Coronary artery (tissue), 2 donors: ENCODE measurements at regions not wholly inside any gene's neighbourhood (a gene's known extent, or its start where the extent isn't known, plus 50 kb on each side); places are given as distances from the start of the nearest gene placed in this dataset.

Experiments used
- DNase-seq: peaks from one replicate; pipeline ENCODE4 v3.0.0-alpha.2; 2017; ENCODE audit warnings: low spot score
- H3K27ac ChIP-seq, 2 donors: fragments of 200-600 bp; sonication (generic); one replicate each; pipeline ENCODE4 v1.5.1; 2016 to 2019
- H3K4me3 ChIP-seq: fragments of 200-600 bp; sonication (generic); 2 replicates; pipeline ENCODE4 v1.5.1; 2016; ENCODE audit warnings: mild to moderate bottlenecking, moderate library complexity
- CTCF ChIP-seq: fragments of 200-600 bp; sonication (generic); IDR thresholded peaks from one replicate; pipeline ENCODE4 v1.5.1; 2019; ENCODE audit warnings: antibody characterized with exemption

DNA sequence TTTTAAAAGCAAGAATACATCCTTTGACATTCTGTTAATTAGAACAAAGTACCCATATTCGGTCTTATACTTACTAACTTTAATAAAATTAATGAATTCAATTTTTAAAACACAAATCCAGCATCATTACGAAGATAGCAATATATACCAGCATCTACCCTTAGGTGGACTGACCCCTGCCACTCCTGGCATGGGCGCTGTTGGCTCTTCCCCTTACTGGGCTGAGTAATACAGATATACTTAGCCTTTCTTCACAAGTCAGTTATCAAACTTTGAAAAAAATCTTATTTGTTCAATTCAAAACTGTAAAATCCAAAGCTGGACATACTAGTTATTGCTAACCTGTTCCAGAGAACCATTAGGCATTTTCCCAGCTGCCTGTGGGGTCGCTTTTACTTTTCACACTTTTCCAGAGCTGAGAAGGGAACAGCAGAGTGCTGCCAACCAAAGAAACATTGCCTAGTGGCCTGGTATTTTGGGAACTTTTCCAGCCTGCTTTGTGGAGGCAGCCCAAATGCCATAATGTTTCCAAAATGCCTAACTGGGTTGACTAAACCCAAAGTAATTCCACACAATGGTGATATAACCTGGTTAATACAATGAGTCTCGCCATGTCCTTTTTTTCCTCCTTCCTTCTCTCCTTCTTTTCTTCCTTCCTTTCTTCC lies 424.7 kb upstream of the ADGRL2 start:
- no peak overlapping the region for H3K4me3 ChIP-seq
- TF ChIP-seq CTCF, result no peak

GRCh38 chr1:81374481-81374880 lies 426.3 kb upstream of the ADGRL2 start:
- TF ChIP-seq CTCF, result no peak
- no peak overlapping the region for H3K27ac ChIP-seq
- DNase-seq, result no peak
- no peak overlapping the region for H3K4me3 ChIP-seq

More for the DNA sequence above, 424.7 kb upstream of the ADGRL2 start:
- no peak for DNase-seq
- no peak overlapping the region for H3K27ac ChIP-seq

DNA sequence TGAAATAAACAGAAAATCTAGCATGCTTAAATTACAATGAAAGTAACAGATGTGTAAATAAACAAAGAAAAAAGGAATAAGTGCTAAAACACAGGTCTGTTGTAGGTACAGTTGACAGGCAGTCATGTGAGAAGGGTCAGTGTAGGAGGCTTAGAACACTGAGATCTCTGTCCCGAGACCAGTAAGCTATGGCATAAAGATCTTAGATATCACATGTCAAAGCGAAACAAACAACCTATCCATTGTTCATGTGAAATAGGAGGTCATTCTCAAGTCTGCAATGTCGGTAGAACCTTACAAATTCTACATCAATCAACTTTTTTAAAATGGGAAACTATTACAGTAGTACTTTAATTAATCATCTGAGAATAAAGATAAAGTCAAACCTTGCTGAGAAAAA lies 428.9 kb upstream of the ADGRL2 start:
- H3K4me3 ChIP-seq, result no peak overlapping the region
- no peak for DNase-seq
- TF ChIP-seq CTCF, result no peak
- no peak overlapping the region for H3K27ac ChIP-seq

DNA sequence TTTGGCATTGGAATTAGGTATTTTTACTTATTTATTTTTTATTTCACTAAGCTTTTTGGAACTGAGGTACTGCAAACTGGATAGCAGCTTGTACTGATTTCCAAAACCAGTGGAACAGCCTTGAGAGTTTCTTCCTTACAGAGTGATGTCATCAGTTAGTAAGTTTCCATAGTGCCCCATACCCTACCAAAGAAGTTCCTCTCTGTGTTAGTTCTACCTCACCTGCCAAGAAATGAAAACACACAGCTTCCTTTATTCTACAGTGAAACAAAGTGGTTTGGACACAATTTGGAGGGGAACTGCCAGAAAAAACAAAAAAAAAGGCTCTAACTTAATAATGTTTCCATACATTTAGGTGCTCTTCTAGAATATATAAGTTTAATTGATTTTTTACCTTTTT lies 430.9 kb upstream of the ADGRL2 start:
- H3K27ac ChIP-seq, result no peak overlapping the region
- no peak for TF ChIP-seq CTCF
- DNase-seq, result no peak
- H3K4me3 ChIP-seq, result no peak overlapping the region

DNA sequence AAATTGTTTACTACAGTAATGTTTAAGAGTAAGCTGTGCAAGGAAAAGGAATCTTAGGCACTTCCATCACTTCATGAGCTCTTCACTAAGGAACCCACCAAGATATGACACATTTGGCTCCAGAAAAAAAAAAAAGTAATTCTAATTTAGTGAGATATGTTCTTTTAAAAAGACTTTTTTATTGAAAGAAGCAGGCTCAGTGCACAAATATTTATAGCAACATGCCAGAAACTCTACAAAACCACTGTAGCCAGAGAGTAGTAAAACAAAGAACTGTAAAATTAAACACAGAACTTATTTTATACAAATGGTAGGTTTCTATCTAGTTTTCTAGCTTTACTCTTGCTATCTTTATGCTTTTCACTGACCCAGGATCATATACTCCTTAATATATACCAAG lies 434.6 kb upstream of the ADGRL2 start:
- Histone ChIP-seq H3K4me3 (no peak overlapping the region), H3K27ac (no peak overlapping the region)
- DNase-seq, result no peak
- TF ChIP-seq CTCF, result no peak

DNA sequence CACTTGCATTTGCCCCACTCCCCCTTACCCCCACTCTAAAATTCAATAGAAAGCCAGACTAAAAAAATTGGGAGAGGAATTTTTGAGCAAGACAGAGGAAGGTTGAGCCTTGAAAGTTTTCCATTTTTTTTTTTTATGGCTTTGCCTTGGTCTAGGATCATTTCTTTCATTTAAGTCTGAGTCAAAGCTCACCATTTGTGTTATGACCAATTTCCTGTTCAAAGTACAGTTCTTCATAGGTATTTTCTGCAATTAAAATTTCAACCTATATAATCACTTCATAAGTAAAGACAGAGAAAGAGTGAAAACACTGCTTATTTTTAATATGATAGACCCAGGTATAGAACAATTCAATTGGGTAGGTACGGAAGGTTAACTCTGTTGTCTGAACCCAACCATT lies 436.6 kb upstream of the ADGRL2 start:
- no peak for TF ChIP-seq CTCF
- H3K27ac ChIP-seq, result no peak overlapping the region
- DNase-seq, result no peak

GRCh38 chr1:81358151-81358550 lies 442.6 kb upstream of the ADGRL2 start:
- DNase-seq, result no peak
- Histone ChIP-seq H3K4me3 (no peak overlapping the region), H3K27ac (no peak overlapping the region)
- TF ChIP-seq CTCF, result no peak

More for the DNA sequence above, 436.6 kb upstream of the ADGRL2 start:
- H3K4me3 ChIP-seq, result no peak overlapping the region
